Spleen (tissue), 7 donors: ENCODE measurements at regions not wholly inside any gene's neighbourhood (a gene's known extent, or its start where the extent isn't known, plus 50 kb on each side); places are given as distances from the start of the nearest gene placed in this dataset.

Experiments used
- CTCF ChIP-seq, 11 experiments: fragments of 200-600 bp in 7 of 11; fragments of 450-650 bp in 4 of 11; sonication (generic) in 4 of 11; IDR thresholded peaks in 8 of 11; conservative IDR thresholded peaks in 3 of 11; 1 replicate in 7 of 11; 2 replicates in 4 of 11; pipeline versions ENCODE4 v1.4.0 to v1.8.0; 2016 to 2021; ENCODE audit warnings: antibody characterized with exemption in 11 of 11, inconsistent platforms in 4 of 11, mild to moderate bottlenecking in 1 of 11
- POLR2A ChIP-seq, 3 donors: fragments of 450-650 bp; IDR thresholded peaks; one replicate each; pipeline ENCODE4 v1.5.1; 2017; ENCODE audit warnings: antibody characterized with exemption in 3 of 3, mild to moderate bottlenecking in 1 of 3
- POLR2AphosphoS5 ChIP-seq, 3 donors: sonication (generic); formaldehyde crosslinking; IDR thresholded peaks; one replicate each; pipeline ENCODE4 v1.5.1; 2017; ENCODE audit warnings: antibody characterized with exemption in 3 of 3
- donor health status: DM: no; HTN: no; CAD: no; lungs with moderate emphysema.
- donor health status: DM: no; HTN: no; CAD: no.
- donor health status: DM: no; HTN: no; CAD: no.

- TF ChIP-seq POLR2AphosphoS5 (IDR thresholded peaks at IDR 0.05) (no peak), CTCF (IDR thresholded peaks at IDR 0.05 in 8 of 11, conservative IDR thresholded peaks at IDR 0.05 in 3 of 11) (no peak), POLR2A (IDR thresholded peaks at IDR 0.05) (no peak)
These were observed 221.5 kb upstream of the TOPAZ1 start for GRCh38 chr3:44020143-44020542.
